NCI-H2196 (cell line): ENCODE measurements at regions not wholly inside any gene's neighbourhood (a gene's known extent, or its start where the extent isn't known, plus 50 kb on each side); places are given as distances from the start of the nearest gene placed in this dataset.

Experiments
- DNase-seq: peaks from one replicate; lab custom pipeline; 2025; ENCODE audit not compliant: unreplicated experiment; lab: John Stamatoyannopoulos, UW

DNA sequence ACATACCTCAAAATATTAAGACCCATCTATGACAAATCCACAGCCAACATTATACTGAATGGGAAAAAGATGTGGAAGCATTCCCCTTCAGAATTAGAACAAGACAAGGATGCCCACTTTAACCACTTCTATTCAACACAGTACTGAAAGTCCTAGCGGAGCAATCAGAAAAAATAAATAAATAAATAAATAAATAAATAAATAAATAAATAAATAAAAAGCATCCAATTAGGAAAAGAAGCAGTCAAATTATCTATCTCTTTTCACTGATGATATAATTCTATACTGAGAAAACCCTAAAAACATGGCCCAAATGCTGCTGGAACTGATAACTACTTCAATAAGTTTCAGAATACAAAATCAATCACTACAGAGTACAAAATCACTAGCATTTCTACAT lies 67.5 kb downstream of the PRR32 start:
- no peak for DNase-seq

DNA sequence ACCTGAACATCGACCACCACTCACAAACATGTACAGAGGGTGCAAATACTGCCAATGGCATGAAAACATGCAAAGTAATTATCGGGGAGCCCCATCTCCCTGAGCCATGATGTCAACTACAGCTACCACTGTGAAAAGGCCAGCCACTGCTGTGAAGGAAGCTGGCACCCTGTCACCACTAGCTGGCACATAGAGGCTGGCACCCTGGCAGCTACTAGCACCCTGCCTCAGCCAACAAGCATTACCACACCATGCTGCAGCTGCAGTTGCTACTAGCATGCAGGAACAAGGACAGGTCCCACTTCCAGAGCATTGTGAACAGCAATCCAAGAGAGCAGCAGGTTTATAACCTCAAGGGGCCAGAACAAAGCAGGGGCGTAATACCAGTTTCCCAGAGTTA lies 81.4 kb downstream of the PRR32 start:
- no peak for DNase-seq

DNA sequence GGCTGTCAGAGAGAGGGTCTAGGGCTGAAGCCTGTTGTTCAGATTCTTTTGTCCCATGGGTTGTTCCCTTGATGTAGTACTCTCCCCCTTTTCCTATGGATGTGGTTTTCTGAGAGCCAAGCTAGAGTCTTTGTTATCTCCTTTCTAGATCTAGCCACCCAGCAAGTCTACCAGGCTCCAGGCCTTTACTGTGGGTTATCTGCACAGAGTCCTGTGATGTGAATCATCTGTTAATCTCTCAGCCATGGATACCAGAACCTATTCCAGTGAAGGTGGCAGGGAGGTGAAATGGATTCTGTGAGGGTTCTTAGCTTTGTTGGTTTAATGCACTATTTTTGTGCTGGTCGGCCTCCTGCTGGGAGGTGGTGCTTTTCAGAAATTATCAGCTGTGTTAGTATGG lies 109.5 kb downstream of the PRR32 start:
- DNase-seq: no peak

DNA sequence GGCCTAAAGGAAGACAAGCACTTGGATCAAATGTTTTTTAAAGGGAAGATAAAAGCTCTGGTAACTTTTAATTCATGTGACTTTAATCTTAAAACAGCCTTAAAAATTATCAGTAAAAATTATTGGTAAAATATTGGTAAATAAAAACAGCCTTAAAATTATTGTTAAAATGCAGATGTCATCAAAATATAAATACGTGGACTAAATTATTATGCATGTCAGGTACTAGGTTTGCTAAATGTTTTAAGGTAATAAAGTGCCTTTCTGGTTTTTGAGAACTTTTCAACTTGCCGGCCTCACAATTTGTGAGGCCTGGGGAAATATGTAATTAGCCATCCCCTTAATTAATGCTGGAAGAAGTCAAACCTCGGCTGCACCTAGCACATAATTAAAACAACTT lies 147.7 kb downstream of the PRR32 start:
- no peak for DNase-seq

DNA sequence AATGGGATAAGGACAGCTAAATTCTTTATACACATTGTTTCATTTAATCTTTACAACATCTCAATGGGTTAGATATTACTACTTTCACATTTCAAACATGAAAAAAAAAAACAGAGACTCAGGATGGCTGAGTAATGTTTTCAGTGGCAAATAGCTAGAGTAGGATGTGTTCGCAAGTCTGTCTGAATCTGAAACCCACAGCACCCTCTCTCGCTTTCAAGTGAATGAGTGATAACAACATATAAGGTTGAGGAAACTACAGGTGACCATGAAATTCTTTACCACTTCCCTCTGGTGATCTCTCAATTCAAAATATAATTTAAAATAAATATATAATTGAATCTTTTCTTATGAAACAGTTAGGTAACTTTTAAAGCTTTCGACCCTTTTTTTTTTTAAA lies 162.6 kb downstream of the PRR32 start:
- no peak for DNase-seq

DNA sequence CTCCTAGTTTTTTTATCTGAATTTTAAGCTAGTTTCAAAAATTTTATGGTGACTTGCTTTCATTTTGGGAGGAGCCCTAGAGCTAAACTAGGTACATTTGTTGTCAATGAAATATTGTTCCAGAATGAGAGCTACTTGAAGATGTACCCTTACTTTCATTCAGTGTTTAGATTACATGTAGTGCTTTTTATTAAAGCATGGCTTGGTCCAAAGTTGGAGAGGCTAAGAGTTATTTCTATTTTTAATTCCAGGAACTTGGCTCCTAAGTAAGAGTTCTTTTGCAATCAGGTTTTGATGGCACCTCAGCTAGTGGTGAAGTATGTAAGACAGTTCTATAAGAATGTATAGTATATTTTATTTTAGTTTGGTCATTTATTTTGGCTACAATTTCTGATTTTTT lies 165.5 kb downstream of the PRR32 start:
- no peak for DNase-seq

DNA sequence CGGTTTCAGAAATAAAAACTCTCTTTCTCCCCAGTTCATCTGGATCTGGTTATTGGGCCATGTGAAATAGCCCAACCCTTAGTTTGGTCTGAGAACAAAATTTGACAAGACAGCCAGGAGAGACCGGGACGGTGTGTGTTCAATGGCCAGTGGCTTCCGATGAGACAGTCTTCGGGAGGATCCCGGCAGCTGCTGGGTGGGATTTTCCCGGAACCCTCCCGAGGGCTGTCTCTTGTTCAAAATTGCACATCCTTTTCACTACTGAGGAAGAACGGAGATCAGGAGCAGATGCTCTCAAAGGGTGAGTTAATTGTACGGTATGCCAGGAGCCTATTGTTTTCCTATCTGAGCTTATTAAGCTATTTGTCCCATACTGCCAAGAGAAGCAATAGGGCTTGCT lies 166.5 kb downstream of the PRR32 start:
- no peak for DNase-seq

DNA sequence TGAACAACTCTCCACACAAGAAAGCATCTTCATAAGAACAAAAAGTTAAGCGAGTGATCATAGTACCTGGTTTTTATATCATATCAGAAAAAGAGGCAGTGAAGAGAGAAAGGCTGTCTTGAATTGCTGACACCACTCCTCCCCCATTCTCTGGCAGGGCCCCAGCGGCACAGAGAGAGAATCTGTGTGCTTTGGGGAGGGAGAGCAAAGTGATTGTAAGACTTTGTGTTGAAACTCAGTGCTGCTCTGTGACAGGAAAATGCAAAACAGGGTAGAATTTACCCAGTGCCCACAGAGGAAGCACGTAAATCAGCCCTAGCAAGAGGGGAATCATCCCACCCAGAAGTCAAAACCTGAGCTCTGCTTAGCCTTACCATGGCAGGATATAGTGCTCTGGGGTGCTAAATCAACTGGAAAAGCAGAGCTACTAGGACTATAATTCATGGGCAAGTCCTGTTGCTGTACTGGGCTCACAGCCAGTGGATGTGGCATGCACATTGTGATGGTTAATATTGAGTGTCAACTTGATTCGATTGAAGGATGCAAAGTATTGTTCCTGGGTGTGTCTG lies 174.6 kb downstream of the PRR32 start:
- DNase-seq: no peak

DNA sequence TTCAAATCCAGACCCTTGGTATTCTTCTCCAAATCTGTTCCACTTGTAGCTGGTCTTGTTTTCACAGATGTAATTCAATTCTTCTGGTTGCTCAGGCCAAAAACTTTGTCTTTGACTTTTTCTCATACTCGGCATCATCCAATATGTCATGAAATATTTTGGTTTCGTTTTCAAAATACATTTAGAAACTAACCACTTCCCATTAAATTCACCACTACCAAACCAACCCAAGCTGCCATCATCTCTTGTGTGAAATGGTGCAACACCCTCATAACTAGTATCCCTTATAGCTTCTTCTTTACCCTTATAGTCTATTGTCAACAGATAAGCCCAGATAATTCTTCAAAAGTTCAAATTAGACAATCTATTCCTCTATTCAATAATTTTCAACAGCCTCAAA lies 192.1 kb downstream of the PRR32 start:
- DNase-seq: no peak

DNA sequence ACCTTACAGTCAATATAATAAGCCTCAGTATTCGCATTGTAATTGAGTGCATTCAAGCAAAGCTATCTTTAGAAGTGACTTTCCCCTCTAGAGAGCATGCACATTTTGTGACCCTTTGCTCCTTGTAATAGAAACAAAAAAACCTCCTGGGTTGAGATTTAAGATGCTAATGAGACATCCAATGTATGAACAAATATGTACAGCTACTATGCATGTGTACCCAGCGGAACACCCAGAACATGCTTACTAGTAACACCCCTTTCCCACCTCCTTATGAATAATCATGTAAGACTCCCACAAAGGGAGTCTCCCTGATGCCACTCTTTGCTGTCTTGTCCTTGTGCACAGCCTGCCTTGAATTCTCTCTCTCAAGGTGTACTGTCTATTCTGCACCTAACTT lies 205.5 kb downstream of the PRR32 start:
- no peak for DNase-seq

DNA sequence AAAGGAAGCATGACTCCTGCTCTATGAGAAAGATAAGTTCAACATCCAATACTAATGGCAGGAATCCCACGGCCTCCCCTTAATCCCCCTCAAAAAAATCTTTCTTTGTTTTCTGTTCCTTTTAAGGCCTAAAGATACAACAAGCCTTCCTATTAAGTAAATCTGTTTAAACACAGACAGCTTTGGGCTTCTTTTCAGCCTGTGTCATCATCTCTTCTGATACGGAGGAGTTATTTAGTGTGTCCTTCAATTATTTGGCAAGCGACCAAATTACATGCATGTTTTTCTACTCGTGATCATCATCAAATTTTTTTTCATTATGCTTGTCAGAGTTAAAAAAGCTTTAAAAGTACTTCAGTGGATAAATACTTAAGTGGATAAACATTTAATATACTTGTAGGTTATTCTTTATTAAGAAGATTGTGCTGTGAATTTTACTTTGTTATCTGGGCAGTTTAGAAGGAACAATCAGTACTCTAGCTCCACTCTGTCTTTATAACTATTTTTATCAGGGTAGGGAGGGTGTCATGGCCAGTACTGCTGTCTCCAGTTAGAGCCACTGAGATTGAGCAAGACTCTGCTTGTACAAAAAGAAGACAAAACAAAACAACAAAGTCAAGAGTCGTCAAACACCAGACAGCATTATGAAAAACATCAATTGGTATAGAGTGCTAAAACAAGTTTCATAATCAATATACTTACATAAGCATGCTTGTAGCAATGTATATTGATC lies 210.7 kb downstream of the PRR32 start:
- no peak for DNase-seq

DNA sequence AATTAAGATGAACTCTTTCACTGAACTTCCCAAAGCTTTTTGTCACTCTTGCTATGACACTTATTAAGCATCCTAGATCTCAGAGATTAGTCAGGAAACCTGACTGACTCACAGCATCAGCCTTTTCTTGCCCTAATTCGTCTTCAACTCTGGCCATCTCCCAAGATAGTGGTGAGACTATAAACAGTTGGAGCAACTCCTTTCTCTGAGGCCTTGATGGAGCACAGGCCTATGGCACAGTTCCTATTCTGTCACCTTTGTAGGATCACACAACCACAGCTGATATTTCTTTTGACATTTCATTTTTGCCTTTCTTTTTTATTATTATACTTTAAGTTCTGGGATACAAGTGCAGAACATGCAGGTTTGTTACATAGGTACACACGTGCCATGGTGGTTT lies 217.6 kb downstream of the PRR32 start:
- no peak for DNase-seq

DNA sequence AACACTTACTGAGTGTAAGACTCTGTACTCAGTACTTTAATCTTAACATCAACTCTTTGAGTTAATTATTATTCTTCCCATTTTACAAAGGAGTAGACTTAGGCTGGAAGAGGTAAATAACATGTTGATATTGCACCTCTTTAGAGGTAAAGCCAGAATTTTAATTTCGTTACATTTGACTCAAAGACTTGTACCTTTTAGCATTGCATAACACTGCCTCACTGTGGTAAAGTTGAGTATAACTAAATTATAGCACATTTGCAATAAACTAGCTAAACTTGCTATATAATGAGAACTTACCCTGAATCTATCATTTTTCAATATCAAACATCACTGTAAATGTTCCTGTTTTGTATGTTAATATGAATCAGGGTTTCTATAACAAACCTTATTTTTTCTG lies 218.5 kb downstream of the PRR32 start:
- peak; percentile 0 for DNase-seq

DNA sequence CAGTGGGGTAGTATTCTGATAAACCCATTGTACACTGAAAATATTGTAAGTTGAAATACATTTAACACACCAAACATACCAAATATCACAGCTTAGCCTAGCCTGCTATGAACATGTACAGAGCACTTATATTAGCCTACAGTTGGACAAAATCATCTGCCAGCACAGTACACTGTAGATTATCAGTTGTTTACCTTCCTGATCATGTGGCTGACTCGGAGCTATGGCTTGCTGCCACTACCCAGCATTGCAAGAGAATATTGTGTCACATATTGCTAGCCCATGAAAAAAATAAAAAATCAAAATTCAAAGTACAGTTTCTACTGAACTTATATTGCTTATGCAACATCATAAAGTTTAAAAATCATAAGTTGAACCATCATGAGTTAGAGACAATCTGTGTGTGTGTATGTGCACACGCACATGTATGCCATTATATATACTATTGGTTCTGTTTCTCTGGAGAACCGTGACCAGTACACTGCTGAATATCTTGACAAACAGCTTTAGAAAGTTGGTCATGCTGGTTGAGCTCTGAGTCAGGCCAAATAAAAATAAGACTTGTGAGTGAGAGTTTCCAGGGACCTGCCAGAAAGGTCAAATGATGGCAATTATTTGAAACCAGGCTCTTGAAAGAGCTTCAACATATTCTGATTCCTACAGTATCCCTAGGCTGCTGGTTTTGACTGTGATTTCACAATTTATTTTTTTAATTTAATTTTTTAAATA lies 238.5 kb downstream of the PRR32 start:
- DNase-seq: no peak

DNA sequence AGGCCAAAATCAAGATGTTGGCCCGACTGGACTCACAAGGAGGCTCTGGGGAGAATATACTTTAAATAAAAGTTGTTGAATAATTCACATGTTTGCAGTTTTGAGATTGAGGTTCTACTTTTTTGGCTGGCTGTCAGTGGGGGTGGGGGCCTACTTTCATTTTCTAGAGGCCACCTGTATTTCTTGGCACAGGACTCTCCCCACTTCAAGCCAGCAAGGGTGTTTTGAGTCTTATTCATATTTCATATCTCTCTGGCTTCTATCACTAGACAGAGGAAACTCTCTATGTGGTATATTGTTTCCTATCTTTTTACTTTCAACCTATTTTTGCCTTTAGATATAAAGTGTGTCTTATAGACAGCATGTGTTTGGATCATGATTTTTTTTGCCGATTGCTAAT lies 266.4 kb downstream of the PRR32 start:
- no peak for DNase-seq

DNA sequence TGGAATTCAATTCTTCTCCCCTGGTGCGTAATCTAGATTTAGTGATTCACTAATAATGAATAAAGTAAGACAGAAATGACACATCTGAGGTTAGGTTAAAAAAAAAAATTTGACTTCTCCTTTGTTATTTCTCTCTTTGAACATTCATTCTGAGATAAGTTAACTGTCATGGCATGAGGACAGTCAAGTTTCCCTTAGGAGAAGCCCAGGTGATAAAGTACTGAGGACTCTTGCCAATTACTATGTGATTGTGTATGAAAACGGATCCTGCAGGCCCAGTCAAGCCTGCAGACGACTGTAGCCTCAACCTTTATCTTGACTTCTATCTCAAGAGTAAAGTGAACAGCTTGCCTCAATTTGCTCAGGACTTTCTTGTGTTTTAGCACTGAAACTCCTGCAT lies 293.2 kb downstream of the PRR32 start:
- no peak for DNase-seq

DNA sequence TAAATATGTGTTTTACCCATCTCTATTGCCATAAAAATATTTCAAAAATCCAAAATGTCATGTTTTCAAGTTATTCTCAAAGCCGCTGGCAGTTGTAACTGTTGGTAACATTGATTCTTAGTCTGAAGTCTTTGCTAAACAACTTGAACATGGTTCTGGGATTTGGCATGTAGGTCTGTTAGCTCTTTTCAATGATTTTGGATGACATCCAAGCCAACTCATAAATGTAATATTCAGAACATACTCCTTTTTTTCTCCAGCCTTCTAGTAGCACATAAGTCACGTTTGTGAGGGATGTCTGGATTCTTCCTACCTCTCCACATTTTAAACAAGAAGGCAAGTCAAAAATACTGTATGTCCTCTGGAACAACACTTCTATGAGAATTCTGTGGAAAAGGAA lies 305.3 kb downstream of the PRR32 start:
- DNase-seq: no peak

DNA sequence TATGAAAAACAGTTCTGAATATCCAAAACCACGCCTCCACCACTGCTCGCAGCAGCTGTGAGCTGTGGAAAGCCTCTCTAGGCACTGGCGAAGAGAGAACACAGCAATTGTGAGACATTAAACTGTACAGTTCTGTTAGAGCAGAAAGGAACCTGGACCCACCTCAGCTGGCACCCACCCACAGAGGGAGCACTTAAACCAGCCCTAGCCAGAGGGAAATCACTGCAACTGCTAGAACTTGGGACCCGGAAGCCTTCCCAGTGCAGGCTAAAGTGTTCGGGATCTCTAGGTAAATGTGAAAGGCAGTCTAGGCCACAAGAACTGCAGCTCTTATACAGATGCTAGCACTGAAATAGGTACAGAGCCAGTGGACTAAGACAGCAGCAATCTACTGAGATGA lies 308.8 kb downstream of the PRR32 start:
- no peak for DNase-seq

DNA sequence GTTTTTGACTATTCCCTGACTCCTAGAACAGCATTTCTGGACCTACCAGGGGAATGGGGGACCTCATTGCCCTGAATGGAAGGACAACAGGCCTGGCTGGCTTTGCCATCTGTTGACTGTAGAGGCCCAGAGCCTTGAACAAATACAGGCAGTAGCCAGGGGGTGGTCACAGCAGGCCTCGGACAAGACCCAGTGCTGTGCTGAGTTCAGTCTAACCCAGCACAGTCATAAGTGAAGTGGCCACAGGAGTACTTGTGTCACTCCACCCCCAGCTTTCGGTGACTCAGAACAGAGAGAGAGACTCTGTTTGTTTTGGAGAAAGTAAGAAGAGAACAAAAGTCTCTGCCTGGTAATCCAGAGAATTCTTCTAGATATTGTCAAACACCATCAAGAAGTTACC lies 310.0 kb downstream of the PRR32 start:
- DNase-seq: no peak

DNA sequence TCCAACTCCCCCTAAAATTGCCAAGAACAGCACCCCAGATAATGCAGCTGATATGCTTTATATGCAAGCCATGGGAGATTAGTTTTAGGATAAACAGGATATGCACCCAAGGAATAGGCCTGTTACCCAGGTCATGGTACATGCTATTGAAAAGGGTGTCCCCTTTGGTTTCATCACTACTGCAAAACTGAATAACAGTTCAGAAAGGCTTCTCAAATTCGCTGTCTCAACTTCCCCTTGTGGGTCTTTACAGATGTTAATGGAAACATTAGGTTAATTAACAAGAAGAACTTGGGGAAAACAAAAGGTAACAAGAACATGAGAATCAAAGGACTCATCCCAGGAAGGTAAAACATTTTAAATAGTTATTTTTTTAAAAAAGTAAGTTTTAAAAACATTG lies 318.7 kb downstream of the PRR32 start:
- DNase-seq: no peak

DNA sequence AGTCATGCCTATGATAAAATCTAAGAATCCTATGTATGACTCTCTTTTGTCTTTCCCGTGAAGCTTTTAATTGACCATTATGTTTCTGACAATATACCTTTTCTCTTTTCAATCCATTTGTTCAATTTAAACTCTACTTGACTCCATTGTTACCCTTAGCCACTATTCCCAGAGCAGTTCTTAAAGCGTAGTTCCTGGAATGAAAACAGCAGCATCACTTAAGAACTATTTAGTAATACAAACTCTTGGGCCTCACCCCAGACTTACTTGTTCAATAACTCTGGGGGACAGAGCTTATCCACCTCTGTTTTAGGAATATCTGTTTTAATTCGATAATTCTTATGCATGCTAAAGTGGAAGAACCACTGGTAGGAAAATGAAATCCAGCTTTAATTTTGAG lies 358.4 kb downstream of the PRR32 start:
- no peak for DNase-seq

DNA sequence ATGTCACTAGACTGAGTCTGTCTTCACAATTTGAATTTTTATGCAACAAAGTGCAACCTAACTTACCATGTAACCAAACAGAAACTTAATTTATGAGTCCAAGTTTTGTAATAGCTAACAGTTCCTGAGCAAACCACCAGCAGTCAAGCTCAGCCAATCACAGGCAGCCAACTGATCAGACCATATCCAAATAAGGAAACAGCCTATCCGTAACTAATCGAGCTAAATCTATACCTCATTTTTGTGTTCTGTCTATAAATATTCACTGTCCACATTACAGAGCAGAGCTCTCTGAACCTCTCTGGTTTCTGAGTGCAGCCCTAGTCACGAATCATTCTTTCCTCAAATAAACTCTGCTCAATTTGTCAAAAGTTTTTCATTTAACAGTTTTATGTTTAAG lies 367.6 kb downstream of the PRR32 start:
- DNase-seq: no peak

DNA sequence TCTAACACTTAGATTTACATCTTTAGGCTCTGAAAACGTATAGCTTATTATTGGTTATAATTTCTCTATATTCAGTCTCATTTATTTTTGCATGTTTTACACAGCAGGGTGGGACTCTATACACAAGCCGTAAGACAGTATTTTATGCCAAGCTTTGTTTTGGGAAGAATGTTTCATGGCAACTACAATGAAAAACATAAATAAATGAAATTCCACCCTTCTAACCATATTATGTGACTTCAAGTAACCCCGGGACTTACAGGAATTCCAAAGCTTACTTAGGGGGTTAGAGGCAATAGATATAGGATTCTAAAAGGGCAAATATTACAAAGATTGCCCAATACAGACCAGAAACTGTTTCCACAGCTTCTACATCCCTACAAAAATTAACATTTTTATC lies 370.9 kb downstream of the PRR32 start:
- no peak for DNase-seq
